GM23338 (cell line): ENCODE measurements at regions not wholly inside any gene's neighbourhood (a gene's known extent, or its start where the extent isn't known, plus 50 kb on each side); places are given as distances from the start of the nearest gene placed in this dataset.

Experiments used
- ATAC-seq: fragments of 200-7000 bp; cut with Tn5 transposase; 3 replicates; pipeline ENCODE4 v1.9.1; 2020
- DNase-seq: peaks from one replicate; pipeline ENCODE4 v3.0.0-alpha.2; 2015; ENCODE audit warnings: low spot score
- H2AFZ ChIP-seq: fragments of 200-600 bp; sonication (generic); 2 replicates; pipeline ENCODE4 v1.8.0; 2016; ENCODE audit warnings: antibody characterized with exemption, mild to moderate bottlenecking, moderate library complexity
- H3F3A ChIP-seq: fragments of 200-600 bp; sonication (generic); replicated peaks from 2 replicates; pipeline ENCODE4 v1.8.0; 2017; ENCODE audit warnings: antibody characterized with exemption, mixed run types, low read depth
- H3K27ac ChIP-seq: fragments of 200-600 bp; sonication (generic); 2 replicates; pipeline ENCODE4 v1.6.1; 2016; ENCODE audit warnings: low read depth
- H3K27me3 ChIP-seq: fragments of 200-600 bp; sonication (generic); 2 replicates; pipeline ENCODE4 v1.8.0; 2016; ENCODE audit warnings: mild to moderate bottlenecking, mixed run types, moderate library complexity; ENCODE audit not compliant: insufficient read depth
- H3K36me3 ChIP-seq: fragments of 200-600 bp; sonication (generic); 2 replicates; pipeline ENCODE4 v1.8.0; 2016; ENCODE audit warnings: mild to moderate bottlenecking; ENCODE audit not compliant: insufficient read depth
- H3K4me1 ChIP-seq: fragments of 200-600 bp; sonication (generic); 2 replicates; pipeline ENCODE4 v1.8.0; 2016; ENCODE audit warnings: mild to moderate bottlenecking, moderate library complexity; ENCODE audit not compliant: insufficient read depth
- H3K4me2 ChIP-seq: fragments of 200-600 bp; sonication (generic); 2 replicates; pipeline ENCODE4 v1.7.1; 2017; ENCODE audit warnings: mixed run types
- H3K4me3 ChIP-seq: fragments of 200-600 bp; sonication (generic); 2 replicates; pipeline ENCODE4 v1.6.1; 2016; ENCODE audit warnings: mixed run types
- H3K79me2 ChIP-seq: fragments of 200-600 bp; sonication (generic); replicated peaks from 2 replicates; pipeline ENCODE4 v1.8.0; 2017; ENCODE audit warnings: mild to moderate bottlenecking; ENCODE audit not compliant: insufficient read depth
- H3K9me2 ChIP-seq: fragments of 200-600 bp; sonication (generic); 2 replicates; pipeline ENCODE4 v1.8.0; 2017; ENCODE audit not compliant: insufficient read depth
- H4K20me1 ChIP-seq: fragments of 200-600 bp; sonication (generic); replicated peaks from 2 replicates; pipeline ENCODE4 v1.8.0; 2017; ENCODE audit warnings: mild to moderate bottlenecking; ENCODE audit not compliant: insufficient read depth
- H3K27ac Mint-ChIP-seq: 2 replicates; pipeline ENCODE4 v1.8.0; 2020; ENCODE audit warnings: inconsistent platforms, mild to moderate bottlenecking, moderate library complexity, mixed read lengths
- H3K27me3 Mint-ChIP-seq: 3 replicates; pipeline ENCODE4 v1.8.0; 2022; ENCODE audit warnings: low read depth, mild to moderate bottlenecking, moderate library complexity, mixed read lengths, inconsistent platforms; ENCODE audit not compliant: insufficient read depth, poor library complexity
- H3K36me3 Mint-ChIP-seq: 3 replicates; pipeline ENCODE4 v1.8.0; 2021; ENCODE audit warnings: low read depth, mild to moderate bottlenecking, inconsistent platforms, moderate library complexity, mixed read lengths
- H3K4me1 Mint-ChIP-seq: 3 replicates; pipeline ENCODE4 v1.8.0; 2020; ENCODE audit warnings: mild to moderate bottlenecking, inconsistent platforms, mixed read lengths
- H3K4me3 Mint-ChIP-seq: 3 replicates; pipeline ENCODE4 v1.8.0; 2021; ENCODE audit warnings: moderate library complexity, mild to moderate bottlenecking, inconsistent platforms, mixed read lengths
- H3K9me3 Mint-ChIP-seq: 3 replicates; pipeline ENCODE4 v1.8.0; 2020; ENCODE audit warnings: moderate library complexity, mild to moderate bottlenecking, inconsistent platforms, mixed read lengths
- CTCF ChIP-seq, 2 experiments: fragments of 200-600 bp in 1 of 2; sonication (generic) in 1 of 2; conservative IDR thresholded peaks; 2 replicates each; pipeline versions ENCODE4 v1.5.1 to v1.6.1; 2016 to 2017; ENCODE audit warnings: antibody characterized with exemption in 2 of 2, low read depth in 2 of 2, mild to moderate bottlenecking in 2 of 2, moderate library complexity in 1 of 2
- JUNB ChIP-seq: IDR thresholded peaks from one replicate; pipeline ENCODE4 v1.6.1; 2016; ENCODE audit warnings: antibody characterized with exemption; ENCODE audit not compliant: unreplicated experiment
- NANOG ChIP-seq: IDR thresholded peaks from 2 replicates; pipeline ENCODE4 v1.6.1; 2016; ENCODE audit warnings: antibody characterized with exemption, borderline replicate concordance
- POLR2AphosphoS5 ChIP-seq: IDR thresholded peaks from 2 replicates; pipeline ENCODE4 v1.6.1; 2016; ENCODE audit warnings: antibody characterized with exemption, low read depth
- STAT1 ChIP-seq: IDR thresholded peaks from one replicate; pipeline ENCODE4 v1.6.1; 2016; ENCODE audit warnings: antibody characterized with exemption; ENCODE audit not compliant: unreplicated experiment
- ZNF114 ChIP-seq: fragments of 250-450 bp; sonication (Bioruptor Pico); IDR thresholded peaks from 2 replicates; pipeline ENCODE4 v1.5.0; 2020; ENCODE audit warnings: mild to moderate bottlenecking, moderate library complexity
- ZNF331 ChIP-seq: fragments of 250-450 bp; sonication (Bioruptor Pico); IDR thresholded peaks from 2 replicates; pipeline ENCODE4 v1.5.0; 2020; ENCODE audit warnings: low read depth, mild to moderate bottlenecking, moderate library complexity
- ZNF462 ChIP-seq: fragments of 250-450 bp; sonication (Bioruptor Pico); IDR thresholded peaks from 2 replicates; pipeline ENCODE4 v1.5.0; 2020; ENCODE audit warnings: mild to moderate bottlenecking, moderate library complexity
- TF ChIP-seq, protein P1 (sequence below): IDR thresholded peaks from 2 replicates; pipeline ENCODE4 v1.6.1; 2016; ENCODE audit warnings: antibody characterized with exemption
- TF ChIP-seq, protein P2 (sequence below): IDR thresholded peaks from one replicate; pipeline ENCODE4 v1.6.1; 2018; ENCODE audit warnings: antibody characterized with exemption; ENCODE audit not compliant: unreplicated experiment

DNA sequence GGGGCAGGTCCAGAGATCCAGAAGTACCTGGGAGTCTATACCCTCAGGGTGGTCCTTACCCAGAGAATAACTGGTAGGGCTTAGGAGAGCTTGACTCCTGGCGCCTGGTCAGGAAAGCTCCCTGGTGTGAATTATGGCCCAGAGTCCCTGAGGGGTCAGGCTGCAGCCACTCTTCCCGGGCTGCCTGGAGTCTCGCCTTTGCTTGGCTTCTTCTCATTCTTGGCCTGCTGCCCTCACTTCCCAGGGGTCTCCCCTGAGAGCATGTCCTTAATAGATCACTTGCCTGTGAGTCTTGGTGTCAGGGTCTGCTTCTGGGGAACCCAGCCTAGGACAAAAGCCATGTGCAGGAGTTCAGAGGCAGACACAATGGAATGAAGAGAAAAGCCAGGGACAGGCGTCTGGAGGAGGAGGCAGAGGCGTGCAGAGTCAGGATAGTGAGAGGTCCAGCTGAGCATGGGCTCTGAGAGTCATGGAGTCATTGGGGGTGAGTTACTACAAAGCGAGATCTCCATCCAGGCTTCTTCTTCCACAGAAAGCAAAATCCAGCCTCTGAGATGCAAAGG, 212.3 kb downstream of the TFAP2C start:
- Histone ChIP-seq H4K20me1 (no peaks in the 10 kb centered on the region), H3K79me2 (no peaks in the 10 kb centered on the region), H3K4me1 (no peaks in the 10 kb centered on the region), H3K27me3 (no peaks in the 10 kb centered on the region), H3K27ac (no peak overlapping the region), H3K36me3 (no peaks in the 10 kb centered on the region), H3K4me3 (no peak overlapping the region), H3K4me2 (no peak overlapping the region), H2AFZ (no peak overlapping the region), H3F3A (no peaks in the 10 kb centered on the region), H3K9me2 (peaks cover 10% of the 10 kb centered on the region)
- Mint-ChIP-seq H3K27me3 (no peaks in the 10 kb centered on the region), H3K9me3 (peaks cover 11% of the 10 kb centered on the region), H3K27ac (no peak overlapping the region), H3K36me3 (no peaks in the 10 kb centered on the region), H3K4me1 (no peaks in the 10 kb centered on the region), H3K4me3 (no peak overlapping the region; the same call in 2 of the 3 replicates)
- DNase-seq (no peak), ATAC-seq (no peak)
- TF ChIP-seq ZNF331 (CRISPR knock-in tag) (no peak), ZNF462 (CRISPR knock-in tag) (no peak), POLR2AphosphoS5 (no peak), NANOG (no peak), STAT1 (no peak), CTCF (conservative IDR thresholded peaks at IDR 0.05; ENCODE audit: low read depth in 2 of 2) (no peak), JUNB (no peak), ZNF114 (CRISPR knock-in tag) (no peak)
- TF ChIP-seq, protein P1, sequence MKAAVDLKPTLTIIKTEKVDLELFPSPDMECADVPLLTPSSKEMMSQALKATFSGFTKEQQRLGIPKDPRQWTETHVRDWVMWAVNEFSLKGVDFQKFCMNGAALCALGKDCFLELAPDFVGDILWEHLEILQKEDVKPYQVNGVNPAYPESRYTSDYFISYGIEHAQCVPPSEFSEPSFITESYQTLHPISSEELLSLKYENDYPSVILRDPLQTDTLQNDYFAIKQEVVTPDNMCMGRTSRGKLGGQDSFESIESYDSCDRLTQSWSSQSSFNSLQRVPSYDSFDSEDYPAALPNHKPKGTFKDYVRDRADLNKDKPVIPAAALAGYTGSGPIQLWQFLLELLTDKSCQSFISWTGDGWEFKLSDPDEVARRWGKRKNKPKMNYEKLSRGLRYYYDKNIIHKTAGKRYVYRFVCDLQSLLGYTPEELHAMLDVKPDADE = no peak
- TF ChIP-seq, protein P2, sequence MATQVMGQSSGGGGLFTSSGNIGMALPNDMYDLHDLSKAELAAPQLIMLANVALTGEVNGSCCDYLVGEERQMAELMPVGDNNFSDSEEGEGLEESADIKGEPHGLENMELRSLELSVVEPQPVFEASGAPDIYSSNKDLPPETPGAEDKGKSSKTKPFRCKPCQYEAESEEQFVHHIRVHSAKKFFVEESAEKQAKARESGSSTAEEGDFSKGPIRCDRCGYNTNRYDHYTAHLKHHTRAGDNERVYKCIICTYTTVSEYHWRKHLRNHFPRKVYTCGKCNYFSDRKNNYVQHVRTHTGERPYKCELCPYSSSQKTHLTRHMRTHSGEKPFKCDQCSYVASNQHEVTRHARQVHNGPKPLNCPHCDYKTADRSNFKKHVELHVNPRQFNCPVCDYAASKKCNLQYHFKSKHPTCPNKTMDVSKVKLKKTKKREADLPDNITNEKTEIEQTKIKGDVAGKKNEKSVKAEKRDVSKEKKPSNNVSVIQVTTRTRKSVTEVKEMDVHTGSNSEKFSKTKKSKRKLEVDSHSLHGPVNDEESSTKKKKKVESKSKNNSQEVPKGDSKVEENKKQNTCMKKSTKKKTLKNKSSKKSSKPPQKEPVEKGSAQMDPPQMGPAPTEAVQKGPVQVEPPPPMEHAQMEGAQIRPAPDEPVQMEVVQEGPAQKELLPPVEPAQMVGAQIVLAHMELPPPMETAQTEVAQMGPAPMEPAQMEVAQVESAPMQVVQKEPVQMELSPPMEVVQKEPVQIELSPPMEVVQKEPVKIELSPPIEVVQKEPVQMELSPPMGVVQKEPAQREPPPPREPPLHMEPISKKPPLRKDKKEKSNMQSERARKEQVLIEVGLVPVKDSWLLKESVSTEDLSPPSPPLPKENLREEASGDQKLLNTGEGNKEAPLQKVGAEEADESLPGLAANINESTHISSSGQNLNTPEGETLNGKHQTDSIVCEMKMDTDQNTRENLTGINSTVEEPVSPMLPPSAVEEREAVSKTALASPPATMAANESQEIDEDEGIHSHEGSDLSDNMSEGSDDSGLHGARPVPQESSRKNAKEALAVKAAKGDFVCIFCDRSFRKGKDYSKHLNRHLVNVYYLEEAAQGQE = no peak
